ENCODE measurements at regions not wholly inside any gene's neighbourhood (a gene's known extent, or its start where the extent isn't known, plus 50 kb on each side); places are given as distances from the start of the nearest gene placed in this dataset.

GRCh38 chr1:63126104-63126503, 196.3 kb upstream of the FOXD3 start:
- TF ChIP-seq POLR2AphosphoS5 (IDR thresholded peaks at IDR 0.05; ENCODE audit: low read depth, low read length) (no peak), POLR2A (IDR thresholded peaks at IDR 0.05; ENCODE audit: low read depth, low read length) (no peak), TAF1 (IDR thresholded peaks at IDR 0.05; ENCODE audit: low read depth, low read length) (no peak), SPI1 (IDR thresholded peaks at IDR 0.05; ENCODE audit: low read depth, low read length) (no peak)

Measured in GM12891 (cell line).